ENCODE measurements at regions not wholly inside any gene's neighbourhood (a gene's known extent, or its start where the extent isn't known, plus 50 kb on each side); places are given as distances from the start of the nearest gene placed in this dataset.

DNA sequence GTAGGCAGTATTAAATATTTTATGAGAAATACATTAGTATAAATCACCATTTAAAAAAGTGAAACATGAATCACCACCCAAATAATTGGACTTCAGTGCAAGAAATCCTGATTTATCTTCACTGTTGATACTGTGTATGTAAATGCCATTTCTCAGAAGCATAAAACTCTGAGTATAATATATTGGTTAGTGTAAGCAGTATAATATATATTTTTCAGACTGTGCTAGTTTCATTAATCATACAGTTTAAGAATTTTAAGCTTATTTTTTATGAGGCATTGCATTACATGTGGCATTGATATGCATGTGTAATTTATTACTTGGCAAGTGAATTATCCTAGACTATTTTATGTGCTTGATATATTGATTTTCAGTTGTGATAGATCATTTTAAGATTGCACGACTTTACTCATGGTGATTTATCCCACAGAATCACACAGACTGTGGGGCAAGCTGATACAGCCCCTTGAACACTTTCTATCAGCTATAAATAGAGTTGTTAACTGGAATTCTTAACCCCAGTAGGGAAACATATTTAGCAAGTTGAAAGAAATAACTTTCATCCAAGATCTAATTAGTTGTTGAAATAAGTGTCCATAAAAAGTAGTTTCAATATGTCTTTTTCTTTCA, 403.5 kb downstream of the RPL10L start:
- TF ChIP-seq, protein P1, sequence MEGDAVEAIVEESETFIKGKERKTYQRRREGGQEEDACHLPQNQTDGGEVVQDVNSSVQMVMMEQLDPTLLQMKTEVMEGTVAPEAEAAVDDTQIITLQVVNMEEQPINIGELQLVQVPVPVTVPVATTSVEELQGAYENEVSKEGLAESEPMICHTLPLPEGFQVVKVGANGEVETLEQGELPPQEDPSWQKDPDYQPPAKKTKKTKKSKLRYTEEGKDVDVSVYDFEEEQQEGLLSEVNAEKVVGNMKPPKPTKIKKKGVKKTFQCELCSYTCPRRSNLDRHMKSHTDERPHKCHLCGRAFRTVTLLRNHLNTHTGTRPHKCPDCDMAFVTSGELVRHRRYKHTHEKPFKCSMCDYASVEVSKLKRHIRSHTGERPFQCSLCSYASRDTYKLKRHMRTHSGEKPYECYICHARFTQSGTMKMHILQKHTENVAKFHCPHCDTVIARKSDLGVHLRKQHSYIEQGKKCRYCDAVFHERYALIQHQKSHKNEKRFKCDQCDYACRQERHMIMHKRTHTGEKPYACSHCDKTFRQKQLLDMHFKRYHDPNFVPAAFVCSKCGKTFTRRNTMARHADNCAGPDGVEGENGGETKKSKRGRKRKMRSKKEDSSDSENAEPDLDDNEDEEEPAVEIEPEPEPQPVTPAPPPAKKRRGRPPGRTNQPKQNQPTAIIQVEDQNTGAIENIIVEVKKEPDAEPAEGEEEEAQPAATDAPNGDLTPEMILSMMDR (IDR thresholded peaks at IDR 0.05): no peak
- TF ChIP-seq, protein P2, sequence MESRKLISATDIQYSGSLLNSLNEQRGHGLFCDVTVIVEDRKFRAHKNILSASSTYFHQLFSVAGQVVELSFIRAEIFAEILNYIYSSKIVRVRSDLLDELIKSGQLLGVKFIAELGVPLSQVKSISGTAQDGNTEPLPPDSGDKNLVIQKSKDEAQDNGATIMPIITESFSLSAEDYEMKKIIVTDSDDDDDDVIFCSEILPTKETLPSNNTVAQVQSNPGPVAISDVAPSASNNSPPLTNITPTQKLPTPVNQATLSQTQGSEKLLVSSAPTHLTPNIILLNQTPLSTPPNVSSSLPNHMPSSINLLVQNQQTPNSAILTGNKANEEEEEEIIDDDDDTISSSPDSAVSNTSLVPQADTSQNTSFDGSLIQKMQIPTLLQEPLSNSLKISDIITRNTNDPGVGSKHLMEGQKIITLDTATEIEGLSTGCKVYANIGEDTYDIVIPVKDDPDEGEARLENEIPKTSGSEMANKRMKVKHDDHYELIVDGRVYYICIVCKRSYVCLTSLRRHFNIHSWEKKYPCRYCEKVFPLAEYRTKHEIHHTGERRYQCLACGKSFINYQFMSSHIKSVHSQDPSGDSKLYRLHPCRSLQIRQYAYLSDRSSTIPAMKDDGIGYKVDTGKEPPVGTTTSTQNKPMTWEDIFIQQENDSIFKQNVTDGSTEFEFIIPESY (IDR thresholded peaks at IDR 0.05; ENCODE audit: borderline replicate concordance, low read depth): no peak
- TF ChIP-seq YY1 (IDR thresholded peaks at IDR 0.05; ENCODE audit: low read depth) (no peak), POLR2AphosphoS5 (IDR thresholded peaks at IDR 0.05; ENCODE audit: low read depth, low read length) (no peak), TAF1 (IDR thresholded peaks at IDR 0.05; ENCODE audit: borderline replicate concordance, low read depth, low read length) (no peak), SIN3A (IDR thresholded peaks at IDR 0.05; ENCODE audit: borderline replicate concordance, low read depth, low read length) (no peak), JUND (IDR thresholded peaks at IDR 0.05) (no peak), MEF2A (IDR thresholded peaks at IDR 0.05; ENCODE audit: borderline replicate concordance, low read depth) (no peak), MXI1 (IDR thresholded peaks at IDR 0.05; ENCODE audit: low read depth, low read length) (no peak), GABPA (IDR thresholded peaks at IDR 0.05; ENCODE audit: low read depth) (no peak)
- TF ChIP-seq, protein P3, sequence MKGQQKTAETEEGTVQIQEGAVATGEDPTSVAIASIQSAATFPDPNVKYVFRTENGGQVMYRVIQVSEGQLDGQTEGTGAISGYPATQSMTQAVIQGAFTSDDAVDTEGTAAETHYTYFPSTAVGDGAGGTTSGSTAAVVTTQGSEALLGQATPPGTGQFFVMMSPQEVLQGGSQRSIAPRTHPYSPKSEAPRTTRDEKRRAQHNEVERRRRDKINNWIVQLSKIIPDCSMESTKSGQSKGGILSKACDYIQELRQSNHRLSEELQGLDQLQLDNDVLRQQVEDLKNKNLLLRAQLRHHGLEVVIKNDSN (IDR thresholded peaks at IDR 0.05; ENCODE audit: borderline replicate concordance, low read depth): no peak
- TF ChIP-seq, protein P4, sequence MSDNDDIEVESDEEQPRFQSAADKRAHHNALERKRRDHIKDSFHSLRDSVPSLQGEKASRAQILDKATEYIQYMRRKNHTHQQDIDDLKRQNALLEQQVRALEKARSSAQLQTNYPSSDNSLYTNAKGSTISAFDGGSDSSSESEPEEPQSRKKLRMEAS (IDR thresholded peaks at IDR 0.05; ENCODE audit: low read depth): no peak

All from SK-N-SH (cell line).